8988T (cell line): ENCODE measurements at regions not wholly inside any gene's neighbourhood (a gene's known extent, or its start where the extent isn't known, plus 50 kb on each side); places are given as distances from the start of the nearest gene placed in this dataset.

Source experiments
- DNase-seq: peaks from one replicate; pipeline ENCODE4 v3.0.0; 2011

DNA sequence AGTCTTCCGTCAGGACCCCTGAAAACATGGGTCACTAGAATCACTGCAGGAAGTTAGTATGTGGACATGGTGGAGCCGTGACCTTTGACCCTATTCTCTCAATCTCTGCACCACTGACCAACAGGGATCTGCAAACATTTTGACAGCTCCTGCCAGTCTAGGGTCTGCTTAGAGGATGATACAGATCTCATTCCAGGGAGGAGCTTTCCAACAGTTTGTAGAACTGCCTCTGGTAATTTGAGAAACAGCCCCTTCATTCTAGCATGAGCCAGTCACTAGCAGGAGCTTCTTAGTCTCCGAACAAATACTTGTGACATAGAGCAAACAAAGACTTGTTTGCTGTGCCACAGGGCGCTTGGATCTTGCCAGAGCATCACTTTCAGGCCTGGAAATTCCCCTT, 270.3 kb upstream of the CFAP20DC start:
- DNase-seq, result no peak

DNA sequence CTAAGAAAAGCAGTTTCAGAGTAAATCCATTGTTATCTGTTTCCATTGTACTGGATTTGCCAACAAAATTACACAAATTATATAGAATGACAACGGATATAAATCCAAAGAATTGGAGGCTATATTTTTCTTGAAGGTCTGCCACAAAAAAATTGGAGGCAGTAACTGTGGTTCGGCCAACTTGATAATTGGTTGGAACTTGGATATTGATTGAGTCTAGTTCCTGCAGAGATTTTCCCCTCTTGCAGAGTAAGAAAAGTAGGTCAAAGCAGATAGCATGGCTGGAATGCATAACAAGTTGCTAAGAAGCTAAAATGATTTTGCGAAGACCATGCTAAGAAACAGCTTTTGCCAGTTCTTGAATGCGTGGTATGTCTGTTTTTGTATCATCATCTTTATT, 269.6 kb upstream of the CFAP20DC start:
- DNase-seq, result no peak

DNA sequence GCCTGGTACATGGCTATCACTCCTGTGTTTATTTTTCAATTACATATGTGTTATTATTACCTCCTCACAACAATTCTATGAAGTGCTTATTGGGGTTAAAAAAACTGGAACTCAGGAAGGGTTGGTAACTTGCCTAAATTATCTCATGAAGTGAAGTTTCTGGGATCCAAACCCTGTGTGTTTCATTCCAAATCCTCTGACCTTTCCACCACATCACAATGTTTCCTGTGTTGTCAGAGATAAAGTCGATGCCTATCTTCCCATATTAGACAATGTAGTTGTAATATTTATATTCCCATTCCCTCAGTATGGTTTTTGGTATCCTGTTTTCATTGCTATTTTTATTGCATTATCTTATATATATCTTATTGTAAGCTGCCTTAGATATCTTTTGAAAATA, 269.1 kb upstream of the CFAP20DC start:
- no peak for DNase-seq

DNA sequence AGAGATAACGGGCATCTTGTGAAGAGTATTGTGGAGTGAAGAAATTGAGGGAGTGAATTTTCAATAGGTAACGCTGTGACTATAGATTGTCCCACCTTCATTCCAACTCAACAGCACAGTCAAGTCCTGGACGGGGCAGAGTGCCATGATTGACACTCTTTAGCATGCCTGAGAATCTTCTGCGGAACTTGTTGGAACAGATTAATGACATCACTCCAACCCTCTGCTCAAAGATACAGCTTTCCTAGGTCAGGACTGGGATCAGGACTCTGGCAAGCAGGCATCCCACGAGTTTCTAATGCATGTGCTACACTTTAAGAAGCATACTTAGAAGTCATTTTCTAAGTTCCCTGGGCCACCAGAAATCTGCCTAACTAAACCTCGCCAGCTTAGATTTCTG, 267.6 kb upstream of the CFAP20DC start:
- DNase-seq, result no peak

DNA sequence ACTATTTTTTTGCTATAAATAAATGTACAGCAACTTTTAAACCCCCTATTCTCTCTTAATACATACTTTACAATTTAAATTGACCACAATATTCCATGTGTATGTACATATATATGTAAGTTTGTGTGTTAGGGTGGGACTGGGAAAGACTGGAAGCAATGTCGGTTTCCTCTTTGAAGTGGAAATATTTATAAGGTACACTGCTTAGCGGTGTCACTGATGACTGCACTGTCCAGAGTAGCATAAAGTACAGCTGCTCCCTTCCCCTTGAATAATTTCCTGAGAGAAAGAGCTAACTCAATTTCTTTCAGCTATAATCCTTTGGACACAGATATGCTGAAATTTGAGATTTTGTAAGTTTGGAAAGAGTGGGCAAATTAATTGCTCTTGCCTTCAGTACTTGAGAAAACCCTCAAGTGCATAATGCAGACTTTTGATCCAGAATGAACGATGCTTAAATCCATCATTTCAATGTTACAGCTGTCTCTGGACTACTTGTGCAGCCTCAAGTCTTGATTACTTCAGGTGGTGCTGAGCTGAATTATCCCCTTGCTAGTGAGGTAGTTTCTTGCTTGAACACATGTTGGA, 267.0 kb upstream of the CFAP20DC start:
- DNase-seq, result no peak

DNA sequence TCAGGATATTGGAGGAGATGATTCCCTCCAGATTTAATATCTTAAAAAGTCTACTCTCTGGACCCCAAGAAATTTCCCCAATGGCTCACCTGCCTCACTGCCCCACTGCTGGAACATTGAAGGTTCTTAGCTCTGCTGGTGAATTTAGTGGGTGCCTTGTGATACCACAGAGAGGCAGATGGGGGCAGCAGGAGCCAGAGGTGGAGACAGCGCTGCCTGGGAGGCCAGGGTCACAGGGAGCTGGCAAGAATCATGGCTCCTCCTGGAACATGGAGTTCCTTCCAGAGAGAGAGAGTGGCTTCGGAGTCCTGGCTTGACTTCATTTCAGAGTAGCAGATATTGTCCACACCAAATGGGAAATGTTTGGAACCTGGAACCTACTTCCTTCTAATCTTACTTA, 263.5 kb upstream of the CFAP20DC start:
- peak; percentile 20 for DNase-seq

DNA sequence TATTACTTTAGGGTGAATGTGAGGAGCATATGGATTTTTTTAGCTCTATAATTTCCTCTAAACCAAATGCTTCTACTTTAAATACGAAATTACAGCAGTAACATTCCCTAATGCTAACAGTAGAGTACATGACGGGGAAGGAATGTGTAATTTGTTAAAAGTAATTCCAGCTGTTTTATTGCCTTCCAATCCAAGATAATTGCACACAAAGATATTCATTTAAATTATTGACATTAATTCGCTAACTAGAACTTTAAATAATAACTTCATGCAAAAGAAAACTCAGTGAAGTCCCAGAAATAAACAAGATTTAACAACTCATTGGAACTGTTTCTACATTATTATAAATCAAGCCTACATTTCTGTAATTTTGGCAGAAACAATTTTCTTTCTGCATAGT, 261.4 kb upstream of the CFAP20DC start:
- DNase-seq, result no peak

DNA sequence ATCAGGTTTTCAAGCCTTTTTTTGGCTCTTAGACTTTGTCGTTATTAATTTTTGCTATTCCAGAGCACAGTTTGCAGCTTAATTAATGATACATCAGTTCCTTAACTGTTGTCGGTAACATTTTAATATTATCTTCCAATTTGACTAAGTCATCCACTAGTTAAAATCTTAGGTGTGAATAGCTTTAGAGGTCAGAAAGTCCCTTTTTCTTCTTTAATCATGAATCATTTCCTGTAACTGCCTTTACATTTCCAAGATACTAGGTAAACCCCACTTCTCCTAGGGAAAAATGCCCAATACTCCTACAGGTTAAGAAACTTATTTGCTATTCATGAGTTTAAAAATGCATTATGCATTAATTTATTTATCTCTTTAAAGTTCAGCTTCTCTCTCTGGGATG, 260.9 kb upstream of the CFAP20DC start:
- DNase-seq, result no peak

DNA sequence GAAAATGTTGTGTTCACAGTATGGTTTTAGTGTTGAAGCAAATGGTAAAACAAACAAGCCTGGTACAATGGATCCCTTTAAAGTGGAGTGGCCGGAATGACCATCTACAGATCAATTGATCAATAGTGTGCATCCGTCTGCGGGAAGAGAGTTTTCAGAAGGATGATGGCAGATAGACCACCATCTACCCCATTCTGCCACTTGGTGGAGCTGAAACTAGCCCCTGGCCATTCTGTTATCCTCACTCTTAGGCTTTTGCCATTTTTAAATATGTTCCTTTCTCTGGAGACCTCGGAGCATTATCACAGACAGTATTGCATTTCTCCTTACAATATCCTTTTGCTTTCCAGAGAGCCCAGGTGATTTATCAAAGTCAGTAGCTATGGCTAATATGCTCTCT, 258.9 kb upstream of the CFAP20DC start:
- DNase-seq, result no peak

DNA sequence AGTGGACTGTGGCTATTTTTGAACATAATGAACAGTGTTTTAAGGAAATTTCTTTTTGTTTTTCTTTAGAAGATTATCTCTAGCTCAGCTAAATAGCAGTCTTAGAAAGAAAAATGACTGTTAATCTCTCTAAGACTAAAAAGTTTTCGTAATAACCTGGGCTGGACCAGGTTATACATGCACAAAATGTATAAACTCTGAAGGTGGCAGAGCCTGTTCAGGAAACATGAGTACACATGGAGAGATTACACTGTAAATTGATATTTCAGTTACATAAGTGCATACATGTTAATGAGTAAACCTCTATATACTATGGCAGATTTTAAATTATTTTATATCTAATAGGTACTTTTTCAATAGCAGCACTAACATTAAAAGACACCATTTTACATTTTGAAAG, 258.2 kb upstream of the CFAP20DC start:
- no peak for DNase-seq

DNA sequence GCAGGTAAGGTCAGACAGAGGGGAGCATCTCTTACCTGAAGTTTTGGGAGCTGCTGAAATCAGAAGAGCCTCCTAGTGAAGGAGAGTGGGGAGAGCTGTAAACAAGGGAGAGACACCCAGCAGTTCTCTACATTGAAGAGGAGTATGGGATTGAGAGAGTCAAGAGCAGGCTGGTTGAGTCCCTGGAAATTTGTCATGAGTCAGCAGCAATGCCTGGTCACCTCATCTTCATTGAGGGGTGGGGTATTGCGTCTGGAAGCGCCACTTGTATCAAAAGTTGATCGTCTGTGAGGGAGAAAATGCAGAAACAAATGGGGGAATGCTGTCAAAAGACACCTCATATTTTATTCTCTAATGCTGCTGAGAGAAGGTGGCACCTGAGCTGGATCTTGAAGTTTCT, 256.6 kb upstream of the CFAP20DC start:
- DNase-seq, result no peak

DNA sequence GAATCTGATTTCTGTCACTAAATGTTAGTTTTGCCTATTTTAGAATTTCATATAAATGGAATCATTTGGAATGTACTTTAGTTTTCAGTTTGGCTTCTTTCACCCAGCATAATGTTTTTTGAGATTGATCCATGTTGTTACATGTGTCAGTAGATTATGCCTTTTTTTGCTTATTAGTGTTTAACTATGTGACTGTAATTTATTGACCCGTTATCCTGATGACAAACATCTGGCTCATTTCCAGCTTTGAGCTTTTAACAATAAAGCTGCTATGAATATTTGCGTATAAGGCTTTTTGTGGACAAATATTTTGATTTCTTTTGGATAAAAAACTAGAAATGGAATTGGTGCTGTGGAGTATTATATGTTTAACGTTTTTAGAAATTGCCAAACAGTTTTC, 254.5 kb upstream of the CFAP20DC start:
- no peak for DNase-seq

DNA sequence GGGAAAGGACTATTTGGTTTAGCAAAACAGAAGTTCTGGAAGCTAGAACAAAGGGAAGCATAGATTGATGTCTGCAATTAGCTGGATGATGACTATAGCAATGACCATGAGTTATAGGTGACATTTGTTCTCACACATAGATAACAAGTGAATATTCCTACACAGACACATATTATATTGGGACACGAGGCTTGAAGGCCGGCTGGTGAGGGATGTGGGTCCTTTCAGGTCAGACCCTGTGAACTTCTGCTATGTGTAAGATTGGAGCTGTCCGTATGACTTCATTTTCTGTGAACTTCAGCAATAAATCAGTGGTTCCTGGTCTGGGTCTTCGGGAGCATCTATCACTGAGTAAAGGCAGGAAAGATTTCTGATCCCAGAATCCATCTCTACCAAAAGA, 253.6 kb upstream of the CFAP20DC start:
- DNase-seq, result no peak

DNA sequence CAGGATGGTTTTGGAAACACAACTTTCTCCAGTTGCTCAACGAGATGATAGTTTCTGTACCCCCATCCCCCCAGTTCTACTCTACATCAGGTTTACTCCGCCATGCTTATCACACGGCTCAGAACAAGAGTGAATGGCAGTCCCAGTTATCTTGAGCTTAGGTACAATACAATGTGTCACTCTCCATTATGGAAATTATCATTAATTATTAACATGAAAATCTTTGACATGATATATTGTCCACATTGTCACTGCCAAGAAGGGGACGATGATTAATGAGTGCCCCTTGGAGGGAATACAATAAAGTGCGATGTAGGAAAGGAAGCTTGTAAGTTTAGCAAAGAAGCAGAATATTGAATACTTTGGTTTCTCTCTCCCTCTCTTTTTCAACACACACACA, 252.6 kb upstream of the CFAP20DC start:
- DNase-seq, result no peak

DNA sequence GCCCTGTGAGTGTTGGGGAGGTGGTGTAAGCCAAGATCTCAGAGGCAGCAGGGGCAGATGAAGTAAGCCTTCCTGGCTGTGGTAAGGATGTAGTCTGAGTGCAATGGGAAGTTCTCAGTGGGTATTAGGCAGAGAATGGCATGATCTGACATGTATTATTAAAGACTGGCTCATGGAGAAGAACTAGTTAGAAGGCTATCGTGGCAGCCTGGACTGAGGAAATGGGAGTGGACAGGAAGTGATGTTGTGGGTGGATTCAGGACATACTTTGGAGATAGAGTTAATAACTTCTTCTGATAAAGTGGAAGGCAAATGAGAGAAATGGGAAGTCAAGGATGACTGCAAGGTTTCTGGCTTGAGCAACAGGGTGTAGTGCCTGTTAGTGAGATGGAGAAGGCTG, 250.9 kb upstream of the CFAP20DC start:
- DNase-seq, result no peak

DNA sequence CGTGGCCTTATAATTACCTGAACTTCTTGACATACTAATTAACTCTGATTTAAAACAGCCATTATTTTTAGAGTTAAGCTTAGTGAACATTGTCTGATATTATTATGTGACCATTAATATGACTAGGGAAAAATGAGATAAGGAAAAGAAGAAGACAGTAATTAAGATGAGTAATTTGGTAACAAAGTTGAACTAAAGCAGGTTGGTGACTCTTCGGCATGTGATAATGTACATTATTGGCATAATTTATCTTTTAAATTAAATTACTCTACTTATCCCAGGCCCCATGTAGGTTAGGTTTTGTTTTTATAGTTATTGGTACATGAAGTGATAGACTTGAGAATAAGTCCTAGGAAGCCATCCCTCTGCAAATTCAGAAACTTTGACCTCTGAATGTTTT, 249.7 kb upstream of the CFAP20DC start:
- no peak for DNase-seq

DNA sequence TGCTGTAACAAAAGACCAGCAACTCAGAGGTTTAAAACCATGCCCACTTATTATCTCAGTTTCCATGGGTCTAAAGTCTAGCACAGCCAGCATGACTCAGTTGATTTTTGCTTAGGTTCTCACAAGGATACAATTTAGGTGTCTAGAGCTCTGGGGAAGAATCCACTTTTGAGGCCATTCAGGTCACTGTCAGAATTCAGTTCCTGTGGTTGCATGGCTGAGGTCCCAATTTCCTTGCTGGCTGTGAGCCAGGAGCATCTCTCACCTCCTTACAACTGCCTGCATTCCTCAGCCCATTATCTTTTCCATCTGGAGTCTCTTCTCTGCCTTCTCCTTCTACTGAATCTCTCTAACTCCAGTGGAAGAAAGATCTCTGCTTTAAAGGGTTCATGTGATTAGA, 240.5 kb upstream of the CFAP20DC start:
- no peak for DNase-seq

DNA sequence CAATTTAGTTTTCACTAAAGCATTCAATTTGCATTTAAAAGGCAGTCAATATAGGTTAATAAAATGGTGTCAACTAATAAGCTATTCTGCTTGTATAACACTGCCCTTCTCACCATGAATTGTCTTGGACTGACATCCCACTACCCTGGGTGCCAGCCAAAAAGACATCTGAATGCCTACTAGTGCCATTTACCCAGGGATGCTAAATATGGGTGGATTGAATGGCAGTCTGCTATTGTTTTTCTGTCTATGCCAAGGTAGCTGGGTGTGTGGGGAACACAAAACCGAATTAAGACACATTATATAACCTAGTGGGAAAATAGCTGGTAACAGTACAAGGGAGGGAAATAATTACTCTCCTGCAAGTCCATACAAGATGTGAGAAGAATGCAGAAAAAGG, 240.0 kb upstream of the CFAP20DC start:
- DNase-seq, result no peak

DNA sequence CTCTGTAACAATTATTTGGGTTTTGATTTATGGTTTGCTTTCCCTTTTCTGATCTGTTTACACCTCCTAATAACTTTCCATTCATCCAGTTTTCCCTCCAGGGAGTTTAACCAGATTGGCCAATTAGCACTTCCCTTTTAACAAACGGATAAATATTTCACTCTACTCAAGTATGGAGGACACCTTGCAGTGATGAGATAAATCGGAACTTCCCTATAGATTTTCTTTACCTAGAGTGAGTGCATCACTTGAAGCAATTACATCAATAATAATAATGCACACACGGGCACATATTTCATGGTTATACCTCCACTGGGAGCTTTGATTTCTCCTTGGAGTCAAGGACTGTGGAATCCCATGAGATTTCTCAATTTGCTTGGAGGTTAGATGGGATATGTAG, 239.1 kb upstream of the CFAP20DC start:
- DNase-seq, result no peak

DNA sequence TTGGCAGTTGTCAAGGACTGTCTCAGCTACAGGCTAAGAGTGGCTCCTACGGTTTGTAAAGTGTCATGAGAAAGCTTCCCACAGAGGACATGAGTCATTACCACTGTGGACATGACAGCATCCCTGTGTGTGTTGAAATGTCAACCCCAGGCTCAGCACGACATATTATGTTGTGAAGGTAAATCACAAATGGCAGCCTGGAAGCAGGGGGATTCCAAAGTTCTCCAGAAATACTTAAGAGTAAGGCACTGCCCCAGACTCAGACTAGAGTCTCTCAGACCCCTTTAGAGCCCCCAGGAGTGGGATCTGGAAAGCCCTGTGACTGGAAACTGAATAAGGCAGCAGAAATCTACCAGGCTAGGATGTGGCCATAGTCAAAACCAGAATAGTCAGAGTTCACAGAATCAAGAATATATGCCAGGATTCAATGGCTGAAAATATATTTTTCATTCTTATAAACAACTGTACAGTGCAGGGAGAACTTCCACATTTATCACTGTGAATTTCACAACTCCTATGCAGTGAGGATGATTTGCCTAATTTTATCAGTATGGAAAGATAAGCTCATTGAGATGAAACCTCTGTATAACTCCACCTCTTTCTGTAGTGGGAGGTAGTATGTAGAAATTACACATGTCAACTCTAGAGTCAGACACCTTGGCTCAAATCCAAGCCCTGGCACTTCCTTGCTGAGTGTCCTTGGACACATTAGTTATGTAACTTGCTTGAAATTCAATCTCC, 237.1 kb upstream of the CFAP20DC start:
- no peak for DNase-seq

DNA sequence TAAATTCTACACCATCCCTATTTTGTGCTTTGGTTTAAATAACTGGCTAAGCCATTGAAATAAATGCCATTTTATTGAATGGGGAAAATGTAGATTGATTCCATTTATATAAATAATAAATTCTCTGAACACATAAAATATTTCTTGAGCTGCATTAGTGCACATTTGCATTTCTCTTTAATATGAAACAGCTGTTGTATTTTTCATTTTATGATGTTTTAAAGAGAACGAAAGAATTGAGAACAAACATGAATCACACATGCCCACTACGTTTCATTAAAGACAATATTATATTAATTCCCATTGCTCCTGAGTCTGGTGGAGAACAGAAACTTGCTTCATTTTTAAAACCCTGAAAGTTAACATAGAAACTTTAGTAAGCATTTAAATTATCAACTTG, 235.7 kb upstream of the CFAP20DC start:
- DNase-seq, result no peak

DNA sequence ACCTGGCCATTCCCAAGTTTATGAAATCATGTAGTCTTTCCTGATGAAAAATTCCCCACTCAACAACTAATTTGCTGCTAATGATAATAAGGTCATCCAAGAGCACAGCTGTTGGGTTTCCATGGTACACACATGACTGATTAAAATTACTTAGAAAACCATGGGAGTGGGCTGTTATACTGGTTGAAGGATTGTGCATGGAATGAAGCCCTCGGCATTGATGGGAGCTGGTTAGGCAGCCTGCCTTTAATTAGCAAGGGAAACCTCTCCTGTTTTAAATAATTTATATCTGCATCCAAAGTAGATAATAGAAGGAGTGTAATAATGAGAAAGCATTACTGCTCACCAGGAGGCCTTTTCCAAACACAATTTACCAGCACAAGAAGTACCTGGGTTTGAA, 235.1 kb upstream of the CFAP20DC start:
- DNase-seq, result no peak

DNA sequence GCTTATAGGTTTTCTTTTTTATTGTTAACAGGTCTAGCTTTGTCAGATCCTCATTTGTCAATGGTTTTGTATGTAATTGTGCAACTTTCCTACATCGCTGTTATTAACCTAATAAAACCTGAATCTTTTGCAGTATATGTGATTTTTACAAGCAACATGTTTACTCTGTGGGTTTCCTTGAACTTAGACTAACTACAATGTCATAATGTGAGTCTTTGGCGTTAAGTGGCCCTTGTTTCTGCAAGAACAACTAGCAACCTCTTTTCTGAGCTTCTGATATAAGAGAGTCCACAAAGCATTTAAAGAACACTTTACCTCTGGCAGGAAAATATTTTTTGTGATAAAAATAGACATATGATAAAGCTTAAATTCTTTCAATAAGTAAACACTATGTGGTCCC, 230.3 kb upstream of the CFAP20DC start:
- DNase-seq, result no peak

DNA sequence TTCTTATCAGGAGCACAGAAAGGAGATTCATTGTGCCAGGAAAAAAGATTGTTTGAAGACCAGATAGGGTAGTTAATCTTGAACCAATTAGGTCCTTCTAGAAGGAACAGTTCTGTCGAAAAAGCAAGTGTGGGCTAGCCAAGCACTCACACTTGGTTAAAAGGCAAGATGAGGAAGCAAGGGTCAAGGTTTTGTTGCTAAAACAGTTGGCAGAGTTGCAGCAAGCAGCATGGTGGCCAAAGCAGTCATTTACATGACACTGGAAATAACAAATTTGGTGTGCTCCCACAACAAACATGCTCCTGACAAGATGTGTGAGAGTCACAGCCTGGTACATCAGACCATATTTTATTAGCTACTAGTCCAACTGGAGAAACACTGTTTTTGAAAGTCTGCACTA, 228.0 kb upstream of the CFAP20DC start:
- DNase-seq, result no peak

DNA sequence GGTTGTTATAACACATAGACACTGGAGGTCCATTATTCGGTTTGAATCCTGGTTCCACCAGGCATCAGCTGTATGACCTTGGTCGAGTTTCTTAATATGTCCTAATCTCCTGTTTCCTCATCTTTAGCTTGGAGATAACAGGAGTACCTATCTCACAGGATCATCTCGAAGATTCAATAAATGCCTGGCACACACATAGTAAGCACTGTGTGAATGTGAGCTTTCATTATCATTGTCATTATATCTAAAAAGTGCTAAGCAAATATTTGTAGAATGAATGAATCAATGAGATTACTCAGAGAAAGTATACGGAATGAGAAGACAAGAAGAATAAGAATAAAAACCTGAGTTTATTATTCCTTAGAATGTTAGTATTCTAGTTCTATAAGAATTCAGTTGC, 227.4 kb upstream of the CFAP20DC start:
- no peak for DNase-seq
